ENCODE measurements at regions not wholly inside any gene's neighbourhood (a gene's known extent, or its start where the extent isn't known, plus 50 kb on each side); places are given as distances from the start of the nearest gene placed in this dataset. TPM values are rescaled to one million over a fixed set of nuclear protein-coding genes. Genes with fewer than 3 reads are reported as not detected.

- DNase-seq: no peak
Measured at GRCh38 chr3:153078826-153079225, 83.2 kb upstream of the RAP2B start.

- DNase-seq: no peak
Measured at GRCh38 chr3:153079386-153079785, 82.6 kb upstream of the RAP2B start.

GRCh38 chr3:153080778-153081240, 81.2 kb upstream of the RAP2B start:
- no peak for DNase-seq

- no peak for DNase-seq
Measured at GRCh38 chr3:153084431-153084830, 77.6 kb upstream of the RAP2B start.

- peak; percentile 87 for DNase-seq
Measured at GRCh38 chr3:153087595-153088566, 74.1 kb upstream of the RAP2B start.

- no peak for DNase-seq
Measured at GRCh38 chr3:153089620-153090019, 72.4 kb upstream of the RAP2B start.

- no peak for DNase-seq
Measured at GRCh38 chr3:153090973-153091372, 71.1 kb upstream of the RAP2B start.

- DNase-seq: no peak
Measured at GRCh38 chr3:153093629-153094028, 68.4 kb upstream of the RAP2B start.

- no peak for DNase-seq
Measured at GRCh38 chr3:153094386-153094785, 67.6 kb upstream of the RAP2B start.

GRCh38 chr3:153095441-153095840, 66.6 kb upstream of the RAP2B start:
- DNase-seq: no peak

- DNase-seq: no peak
Measured at GRCh38 chr3:153096731-153097131, 65.3 kb upstream of the RAP2B start.

GRCh38 chr3:153097213-153097612, 64.8 kb upstream of the RAP2B start:
- no peak for DNase-seq

- no peak for DNase-seq
Measured at GRCh38 chr3:153099131-153099530, 62.9 kb upstream of the RAP2B start.

GRCh38 chr3:153103406-153103945, 58.5 kb upstream of the RAP2B start:
- DNase-seq: no peak

- no peak for DNase-seq
Measured at GRCh38 chr3:153110041-153110440, 52.0 kb upstream of the RAP2B start.

- peak; percentile 26 for DNase-seq
Measured at GRCh38 chr3:153111016-153111415, 51.0 kb upstream of the RAP2B start.

Small RNA genes lying in the stretch of these regions (small RNA-seq; reads per million reads assigned to genes)
- gene HMGN2P13 (ENCODE audit: low replicate concordance): not detected

All from skin of body (tissue), 2 donors.